PC-9 (cell line): ENCODE measurements at regions not wholly inside any gene's neighbourhood (a gene's known extent, or its start where the extent isn't known, plus 50 kb on each side); places are given as distances from the start of the nearest gene placed in this dataset.
"Not testable (repeated sequence)": the region's sequence is repeated elsewhere in the genome, so short reads cannot be mapped to it uniquely, and the experiment has no call there.

ENCODE experiments used
- BruUV-seq: library from RNA; stranded (reverse); fragments of 400-500 nt; replicated peaks from 2 replicates; lab custom pipeline; 2021; lab: Mats Ljungman, UMichigan
- CTCF ChIA-PET: fragments of 300-600 bp; sonication (Branson Sonifier 250); formaldehyde crosslinking; loops from one replicate; lab custom pipeline; 2022; ENCODE audit warnings: antibody characterized with exemption; lab: Charles Lee
- POLR2A ChIA-PET: fragments of 300-600 bp; sonication (Branson Sonifier 250); formaldehyde crosslinking; loops from one replicate; lab custom pipeline; 2022; ENCODE audit warnings: antibody characterized with exemption; ENCODE audit not compliant: unreplicated experiment; lab: Charles Lee
- DNase-seq, 2 experiments: peaks; one replicate each; pipeline versions ENCODE4 v3.0.0 to v3.0.0-alpha.2; 2015 to 2022; ENCODE audit warnings: mixed read lengths in 1 of 2
- H2AFZ ChIP-seq: fragments of 200-600 bp; sonication (generic); 2 replicates; pipeline ENCODE4 v1.8.1; 2017; ENCODE audit warnings: antibody characterized with exemption
- H3F3A ChIP-seq: fragments of 200-600 bp; sonication (generic); 2 replicates; pipeline ENCODE4 v1.8.1; 2017; ENCODE audit warnings: antibody characterized with exemption, mild to moderate bottlenecking, low read depth; ENCODE audit not compliant: insufficient read depth
- H3K27ac ChIP-seq: fragments of 200-600 bp; sonication (generic); 2 replicates; pipeline ENCODE4 v1.6.1; 2016; ENCODE audit warnings: mixed run types
- H3K27me3 ChIP-seq: fragments of 200-600 bp; sonication (generic); 2 replicates; pipeline ENCODE4 v1.6.1; 2016; ENCODE audit warnings: low read depth, mixed run types; ENCODE audit not compliant: insufficient read depth
- H3K36me3 ChIP-seq: fragments of 200-600 bp; sonication (generic); 2 replicates; pipeline ENCODE4 v1.6.1; 2016; ENCODE audit warnings: low read depth, mixed run types
- H3K4me1 ChIP-seq: fragments of 200-600 bp; sonication (generic); replicated peaks from 2 replicates; pipeline ENCODE4 v1.6.1; 2016; ENCODE audit warnings: mixed run types; ENCODE audit not compliant: insufficient read depth
- H3K4me2 ChIP-seq: fragments of 200-600 bp; sonication (generic); 2 replicates; pipeline ENCODE4 v1.6.1; 2017; ENCODE audit warnings: mixed run types
- H3K4me3 ChIP-seq: fragments of 200-600 bp; sonication (generic); 2 replicates; pipeline ENCODE4 v1.6.1; 2016; ENCODE audit warnings: mixed run types
- H3K79me2 ChIP-seq: fragments of 200-600 bp; sonication (generic); 2 replicates; pipeline ENCODE4 v1.6.1; 2017; ENCODE audit warnings: low read depth, mixed run types
- H3K9me2 ChIP-seq: fragments of 200-600 bp; sonication (generic); 2 replicates; pipeline ENCODE4 v1.8.1; 2017; ENCODE audit warnings: mild to moderate bottlenecking; ENCODE audit not compliant: insufficient read depth
- H3K9me3 ChIP-seq: fragments of 200-600 bp; sonication (generic); 2 replicates; pipeline ENCODE4 v1.8.1; 2016; ENCODE audit warnings: low read depth; ENCODE audit not compliant: insufficient read depth
- H4K20me1 ChIP-seq: fragments of 200-600 bp; sonication (generic); 2 replicates; pipeline ENCODE4 v1.8.1; 2017; ENCODE audit not compliant: insufficient read depth
- intact Hi-C: fragments of 100-400 bp; cut with micrococcal nuclease; formaldehyde crosslinking; loops from one replicate; pipeline ENCODE4 v1.10.0; 2022; ENCODE audit not compliant: unreplicated experiment

- intact Hi-C loops, H3K9me2 ChIP-seq, H2AFZ ChIP-seq, DNase-seq, POLR2A ChIA-PET, CTCF ChIA-PET, H3K36me3 ChIP-seq, H3K4me3 ChIP-seq, H3K79me2 ChIP-seq, H3F3A ChIP-seq, H3K4me1 ChIP-seq, H3K9me3 ChIP-seq, H3K4me2 ChIP-seq, H3K27ac ChIP-seq, BruUV-seq, H4K20me1 ChIP-seq, H3K27me3 ChIP-seq: not testable (repeated sequence)
These were observed 130.0 kb downstream of the TNFRSF13B start for GRCh38 chr17:16841896-16842295.

GRCh38 chr17:16840219-16840618 is 131.7 kb downstream of the TNFRSF13B start:
- POLR2A ChIA-PET, DNase-seq, H3K4me1 ChIP-seq, intact Hi-C loops, H3K27me3 ChIP-seq, BruUV-seq, H3K9me3 ChIP-seq, H2AFZ ChIP-seq, H3K9me2 ChIP-seq, H3K4me2 ChIP-seq, H3F3A ChIP-seq, CTCF ChIA-PET, H3K36me3 ChIP-seq, H3K4me3 ChIP-seq, H4K20me1 ChIP-seq, H3K79me2 ChIP-seq, H3K27ac ChIP-seq: not testable (repeated sequence)

- H3K4me3 ChIP-seq, H3K27me3 ChIP-seq, H3F3A ChIP-seq, POLR2A ChIA-PET, H3K9me3 ChIP-seq, H3K27ac ChIP-seq, H2AFZ ChIP-seq, CTCF ChIA-PET, H3K79me2 ChIP-seq, intact Hi-C loops, DNase-seq, H3K36me3 ChIP-seq, H3K9me2 ChIP-seq, H3K4me1 ChIP-seq, H3K4me2 ChIP-seq, BruUV-seq, H4K20me1 ChIP-seq: not testable (repeated sequence)
These were observed 132.4 kb downstream of the TNFRSF13B start for GRCh38 chr17:16839242-16840175.

GRCh38 chr17:16838795-16839194 is 133.1 kb downstream of the TNFRSF13B start:
- CTCF ChIA-PET, intact Hi-C loops, H3K79me2 ChIP-seq, POLR2A ChIA-PET, H3K27me3 ChIP-seq, H3K36me3 ChIP-seq, DNase-seq, H4K20me1 ChIP-seq, H3K9me3 ChIP-seq, H3K27ac ChIP-seq, H3K4me3 ChIP-seq, H3K9me2 ChIP-seq, H3K4me1 ChIP-seq, H3K4me2 ChIP-seq, H2AFZ ChIP-seq, H3F3A ChIP-seq, BruUV-seq: not testable (repeated sequence)

GRCh38 chr17:16838287-16838686 is 133.6 kb downstream of the TNFRSF13B start:
- H3K36me3 ChIP-seq, H3K27ac ChIP-seq, H3K27me3 ChIP-seq, H3F3A ChIP-seq, intact Hi-C loops, BruUV-seq, POLR2A ChIA-PET, H3K4me1 ChIP-seq, CTCF ChIA-PET, H2AFZ ChIP-seq, H3K9me3 ChIP-seq, DNase-seq, H4K20me1 ChIP-seq, H3K4me2 ChIP-seq, H3K9me2 ChIP-seq, H3K4me3 ChIP-seq, H3K79me2 ChIP-seq: not testable (repeated sequence)

GRCh38 chr17:16837468-16838266 is 134.3 kb downstream of the TNFRSF13B start:
- H3K36me3 ChIP-seq, H3F3A ChIP-seq, H3K4me3 ChIP-seq, DNase-seq, H3K9me3 ChIP-seq, H3K4me1 ChIP-seq, POLR2A ChIA-PET, H3K4me2 ChIP-seq, H3K27ac ChIP-seq, H3K79me2 ChIP-seq, CTCF ChIA-PET, H3K9me2 ChIP-seq, H2AFZ ChIP-seq, BruUV-seq, H4K20me1 ChIP-seq, intact Hi-C loops, H3K27me3 ChIP-seq: not testable (repeated sequence)

GRCh38 chr17:16836315-16836915 is 135.5 kb downstream of the TNFRSF13B start:
- H3K79me2 ChIP-seq, result not testable (repeated sequence)

More at GRCh38 chr17:16836315-16836915, 135.5 kb downstream of the TNFRSF13B start:
- BruUV-seq, H4K20me1 ChIP-seq, H2AFZ ChIP-seq, H3K9me2 ChIP-seq, CTCF ChIA-PET, H3F3A ChIP-seq, H3K36me3 ChIP-seq, H3K4me3 ChIP-seq, intact Hi-C loops, H3K4me1 ChIP-seq, H3K27ac ChIP-seq, POLR2A ChIA-PET, H3K27me3 ChIP-seq, H3K4me2 ChIP-seq, DNase-seq, H3K9me3 ChIP-seq: not testable (repeated sequence)
